Activated B cell treated with CpG ODN at 0.5 μM for 24 hours (primary cell): ENCODE measurements at regions not wholly inside any gene's neighbourhood (a gene's known extent, or its start where the extent isn't known, plus 50 kb on each side); places are given as distances from the start of the nearest gene placed in this dataset.

Source experiments
- ATAC-seq: fragments of 200-7000 bp; cut with Tn5 transposase; one replicate; pipeline ENCODE4 v1.10.0; 2021; ENCODE audit warnings: low read depth, mild to moderate bottlenecking, moderate library complexity
- CTCF ChIA-PET: fragments of 350-600 bp; sonication (Branson Sonifier 250); formaldehyde crosslinking; loops from one replicate; lab custom pipeline; 2021; ENCODE audit warnings: antibody characterized with exemption; lab: Charles Lee
- POLR2A ChIA-PET: fragments of 350-600 bp; sonication (Branson Sonifier 250); formaldehyde crosslinking; loops from one replicate; lab custom pipeline; 2021; ENCODE audit warnings: antibody characterized with exemption; lab: Charles Lee
- DNase-seq: peaks from one replicate; pipeline ENCODE4 v3.0.0; 2022
- H3K27ac Mint-ChIP-seq: one replicate; pipeline ENCODE4 v1.8.0; 2020; ENCODE audit warnings: mixed read lengths
- H3K27me3 Mint-ChIP-seq: one replicate; pipeline ENCODE4 v1.8.0; 2021; ENCODE audit warnings: mixed read lengths
- H3K36me3 Mint-ChIP-seq: one replicate; pipeline ENCODE4 v1.8.0; 2021; ENCODE audit warnings: low read depth, mixed read lengths
- H3K4me1 Mint-ChIP-seq: one replicate; pipeline ENCODE4 v1.8.0; 2021; ENCODE audit warnings: mixed read lengths
- H3K4me3 Mint-ChIP-seq: one replicate; pipeline ENCODE4 v1.8.0; 2020; ENCODE audit warnings: mild to moderate bottlenecking, mixed read lengths
- H3K9me3 Mint-ChIP-seq: one replicate; pipeline ENCODE4 v1.8.0; 2020; ENCODE audit warnings: mixed read lengths
- intact Hi-C: fragments of 100-400 bp; cut with micrococcal nuclease; formaldehyde crosslinking; loops from one replicate; pipeline ENCODE4 v1.15.1; 2024
- TF ChIP-seq, protein P1 (sequence below): fragments of 200-600 bp; IDR thresholded peaks from one replicate; pipeline ENCODE4 v1.8.0; 2022; ENCODE audit warnings: antibody characterized with exemption, mild to moderate bottlenecking

DNA sequence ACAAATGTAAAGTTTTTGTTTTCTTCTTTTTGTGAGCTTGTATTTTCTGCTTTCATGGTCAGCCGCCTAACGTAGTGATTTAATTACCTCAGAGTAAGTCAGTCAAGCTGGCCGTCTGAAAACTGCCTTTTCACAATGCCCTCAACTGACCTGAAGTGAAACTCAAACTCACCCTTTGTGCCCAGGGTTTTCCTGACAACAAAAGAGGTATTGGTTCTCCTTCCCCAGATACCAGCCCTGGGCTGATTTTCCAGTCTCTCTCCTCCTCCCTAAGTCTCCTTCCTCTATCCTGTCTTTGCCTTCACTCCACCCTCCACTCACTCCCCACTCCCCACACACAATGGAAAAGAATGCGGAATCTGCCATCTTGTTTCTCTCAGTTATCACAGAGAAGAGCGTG is 184.5 kb upstream of the HEY2 start:
- Mint-ChIP-seq H3K4me1 (no peaks in the 10 kb centered on the region), H3K36me3 (no peaks in the 10 kb centered on the region), H3K9me3 (no peaks in the 10 kb centered on the region), H3K27ac (no peak overlapping the region), H3K4me3 (no peak overlapping the region), H3K27me3 (peaks cover 16% of the 10 kb centered on the region)
- no peak for DNase-seq
- intact Hi-C loops, result no loop called here
- ChIA-PET CTCF (no interaction called here), POLR2A (no interaction called here)
- ATAC-seq, result no peak
- TF ChIP-seq, protein P1, sequence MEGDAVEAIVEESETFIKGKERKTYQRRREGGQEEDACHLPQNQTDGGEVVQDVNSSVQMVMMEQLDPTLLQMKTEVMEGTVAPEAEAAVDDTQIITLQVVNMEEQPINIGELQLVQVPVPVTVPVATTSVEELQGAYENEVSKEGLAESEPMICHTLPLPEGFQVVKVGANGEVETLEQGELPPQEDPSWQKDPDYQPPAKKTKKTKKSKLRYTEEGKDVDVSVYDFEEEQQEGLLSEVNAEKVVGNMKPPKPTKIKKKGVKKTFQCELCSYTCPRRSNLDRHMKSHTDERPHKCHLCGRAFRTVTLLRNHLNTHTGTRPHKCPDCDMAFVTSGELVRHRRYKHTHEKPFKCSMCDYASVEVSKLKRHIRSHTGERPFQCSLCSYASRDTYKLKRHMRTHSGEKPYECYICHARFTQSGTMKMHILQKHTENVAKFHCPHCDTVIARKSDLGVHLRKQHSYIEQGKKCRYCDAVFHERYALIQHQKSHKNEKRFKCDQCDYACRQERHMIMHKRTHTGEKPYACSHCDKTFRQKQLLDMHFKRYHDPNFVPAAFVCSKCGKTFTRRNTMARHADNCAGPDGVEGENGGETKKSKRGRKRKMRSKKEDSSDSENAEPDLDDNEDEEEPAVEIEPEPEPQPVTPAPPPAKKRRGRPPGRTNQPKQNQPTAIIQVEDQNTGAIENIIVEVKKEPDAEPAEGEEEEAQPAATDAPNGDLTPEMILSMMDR, result no peak

DNA sequence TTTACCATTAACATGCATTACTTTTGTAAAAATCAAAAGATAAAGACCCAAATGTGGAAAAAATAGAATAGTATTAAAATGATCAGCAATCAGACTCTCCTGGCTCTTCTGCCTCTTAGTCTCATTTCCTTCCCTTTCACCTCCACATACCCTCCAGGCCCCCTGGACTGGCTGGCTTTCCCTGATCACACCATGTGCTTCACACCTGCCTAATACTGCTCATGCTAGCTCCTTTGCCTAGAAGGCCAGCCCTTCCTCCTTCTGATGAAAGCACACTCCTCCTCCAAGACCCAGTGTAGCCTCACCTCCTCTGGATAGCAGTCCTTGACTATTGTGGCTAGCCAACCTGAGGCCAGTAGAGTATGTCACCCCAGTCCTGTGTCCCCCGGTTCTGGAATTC is 182.0 kb upstream of the HEY2 start:
- DNase-seq, result no peak
- H3K27me3 Mint-ChIP-seq, result peaks cover 16% of the 10 kb centered on the region
- POLR2A ChIA-PET, result no interaction called here
- no peak overlapping the region for H3K4me3 Mint-ChIP-seq
- TF ChIP-seq, protein P1, result no peak
- CTCF ChIA-PET, result no interaction called here
- H3K27ac Mint-ChIP-seq, result no peak overlapping the region
- H3K4me1 Mint-ChIP-seq, result no peaks in the 10 kb centered on the region
- no peaks in the 10 kb centered on the region for H3K9me3 Mint-ChIP-seq
- intact Hi-C loops, result no loop called here
- no peaks in the 10 kb centered on the region for H3K36me3 Mint-ChIP-seq
- ATAC-seq, result no peak

DNA sequence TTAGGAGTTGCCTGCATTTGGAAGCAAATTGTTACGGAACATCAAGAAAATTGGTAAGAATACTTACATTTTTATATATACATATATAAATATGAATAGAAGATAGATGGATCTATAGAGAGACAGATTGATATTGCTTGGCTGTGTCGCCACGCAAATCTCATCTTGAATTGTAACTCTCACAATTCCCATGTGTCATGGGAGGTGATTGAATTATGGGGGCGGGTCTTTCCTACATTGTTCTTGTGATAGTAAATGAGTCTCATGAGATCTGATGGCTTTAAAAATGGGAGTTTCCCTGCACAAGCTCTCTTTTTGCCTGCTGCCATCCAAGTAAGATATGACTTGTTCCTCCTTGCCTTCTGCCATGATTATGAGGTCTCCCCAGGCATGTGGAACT is 180.8 kb upstream of the HEY2 start:
- no peaks in the 10 kb centered on the region for H3K9me3 Mint-ChIP-seq
- TF ChIP-seq, protein P1, result no peak
- H3K27ac Mint-ChIP-seq, result no peak overlapping the region
- peaks cover 12% of the 10 kb centered on the region for H3K27me3 Mint-ChIP-seq
- ChIA-PET POLR2A (no interaction called here), CTCF (no interaction called here)
- H3K4me1 Mint-ChIP-seq, result no peaks in the 10 kb centered on the region
- intact Hi-C loops, result no loop called here
- ATAC-seq, result no peak
- no peak overlapping the region for H3K4me3 Mint-ChIP-seq
- DNase-seq, result no peak
- H3K36me3 Mint-ChIP-seq, result no peaks in the 10 kb centered on the region

DNA sequence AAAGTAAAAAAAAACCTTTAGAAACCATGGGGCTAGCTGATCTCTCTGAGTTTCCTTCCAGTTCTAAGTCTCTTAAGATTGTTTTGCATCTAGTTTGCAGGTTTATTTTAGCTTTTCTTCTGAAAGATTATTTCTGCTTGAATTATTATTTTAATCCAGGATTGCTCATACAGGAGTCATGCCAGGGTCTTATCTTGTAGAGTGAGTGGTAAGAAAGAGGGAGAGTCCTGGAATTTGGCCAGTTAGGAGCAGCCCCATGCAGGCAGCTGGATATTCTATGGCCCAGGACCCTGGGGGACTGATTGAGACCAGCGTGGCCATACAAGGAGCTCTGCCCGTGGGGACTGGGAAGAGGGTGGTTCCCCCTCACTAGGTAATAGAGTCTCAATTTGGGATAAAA is 178.9 kb upstream of the HEY2 start:
- POLR2A ChIA-PET, result no interaction called here
- no peaks in the 10 kb centered on the region for H3K27me3 Mint-ChIP-seq
- no peak for DNase-seq
- H3K4me1 Mint-ChIP-seq, result no peaks in the 10 kb centered on the region
- no peaks in the 10 kb centered on the region for H3K36me3 Mint-ChIP-seq
- H3K9me3 Mint-ChIP-seq, result no peaks in the 10 kb centered on the region
- no peak overlapping the region for H3K4me3 Mint-ChIP-seq
- ATAC-seq, result no peak
- CTCF ChIA-PET, result no interaction called here
- no peak overlapping the region for H3K27ac Mint-ChIP-seq
- TF ChIP-seq, protein P1, result no peak
- intact Hi-C loops, result no loop called here

DNA sequence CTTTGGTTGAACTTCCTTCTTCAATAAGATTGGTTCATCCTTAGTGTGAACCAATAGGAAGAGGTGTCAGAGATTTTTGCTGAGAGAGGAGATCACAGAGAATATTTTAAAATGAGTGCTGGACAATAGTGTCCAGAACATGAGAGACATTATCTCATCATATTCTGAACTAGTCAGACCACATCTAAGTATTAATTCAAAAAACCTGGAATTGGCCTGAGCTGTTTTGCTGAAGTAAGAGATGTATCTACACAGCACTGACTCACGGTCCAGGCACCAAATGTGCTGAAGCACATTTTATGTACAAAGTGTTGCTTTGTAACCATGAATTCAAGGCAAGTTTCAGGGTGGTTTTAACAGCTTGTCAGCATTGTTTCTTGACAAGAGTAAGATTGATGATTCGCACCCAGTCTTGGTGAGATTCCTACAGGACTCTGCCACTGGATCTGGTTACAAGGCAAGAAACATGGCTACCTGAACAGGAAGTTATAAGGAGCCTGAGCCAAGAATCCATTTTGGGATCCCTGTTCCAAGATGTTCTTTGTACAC is 178.2 kb upstream of the HEY2 start:
- no peaks in the 10 kb centered on the region for H3K36me3 Mint-ChIP-seq
- H3K27me3 Mint-ChIP-seq, result no peaks in the 10 kb centered on the region

More for the DNA sequence above, 178.2 kb upstream of the HEY2 start:
- Mint-ChIP-seq H3K27ac (no peak overlapping the region), H3K4me1 (no peaks in the 10 kb centered on the region), H3K9me3 (no peaks in the 10 kb centered on the region), H3K4me3 (no peak overlapping the region)
- no peak for ATAC-seq
- intact Hi-C loops, result no loop called here
- DNase-seq, result no peak
- ChIA-PET POLR2A (no interaction called here), CTCF (no interaction called here)
- TF ChIP-seq, protein P1, result no peak
